Heart left ventricle (tissue), 13 donors: ENCODE measurements at regions not wholly inside any gene's neighbourhood (a gene's known extent, or its start where the extent isn't known, plus 50 kb on each side); places are given as distances from the start of the nearest gene placed in this dataset.

Experiments used
- POLR2A ChIP-seq, 2 donors: fragments of 450-650 bp; IDR thresholded peaks; one replicate each; pipeline ENCODE4 v1.6.1; 2017; ENCODE audit warnings: antibody characterized with exemption in 2 of 2, mild to moderate bottlenecking in 2 of 2, moderate library complexity in 2 of 2
- TF ChIP-seq, protein P1 (sequence below), 12 donors: fragments of 200-600 bp; sonication (generic) in 4 of 12; IDR thresholded peaks; one replicate each; pipeline versions ENCODE4 v1.5.0 to v1.8.0; 2018 to 2022; ENCODE audit warnings: antibody characterized with exemption in 12 of 12, mild to moderate bottlenecking in 5 of 12
- donor health status: ischemic (EF 13 %, LVEDD 7.1; RV severe dilation, severe dysfunction).
- donor health status: DM: no; HTN: yes; CAD: no.
- donor health status: DM: no; HTN: no; CAD: no.
- donor health status: ischemic (EF 25% LVEDD 6.9; RV normal size, moderate dysfunction).
- donor health status: ischemic (EF 25% LVEDD 5.7; RV mildly dilated, moderate dysfunction).
- donor health status: ischemic (EF 35%, LVEDD 5.7; RV mildly dilated, moderate dysfunction).
- donor health status: nonischemic (EF 11% LVEDD 7.7; RV severe dilation, severe dysfunction).
- donor health status: DM: yes; HTN: yes; CAD: no.
- donor health status: PGD.
- donor health status: ischemic (EF 29% LVEDD 5.4; RV normal size, mild dysfunction).
- donor health status: nonischemic (EF 23%, LVEDD 6.1; RV moderate dilation, normal function).

GRCh38 chr16:76955629-76956028 lies 235.4 kb upstream of the MON1B start:
- TF ChIP-seq, protein P1, sequence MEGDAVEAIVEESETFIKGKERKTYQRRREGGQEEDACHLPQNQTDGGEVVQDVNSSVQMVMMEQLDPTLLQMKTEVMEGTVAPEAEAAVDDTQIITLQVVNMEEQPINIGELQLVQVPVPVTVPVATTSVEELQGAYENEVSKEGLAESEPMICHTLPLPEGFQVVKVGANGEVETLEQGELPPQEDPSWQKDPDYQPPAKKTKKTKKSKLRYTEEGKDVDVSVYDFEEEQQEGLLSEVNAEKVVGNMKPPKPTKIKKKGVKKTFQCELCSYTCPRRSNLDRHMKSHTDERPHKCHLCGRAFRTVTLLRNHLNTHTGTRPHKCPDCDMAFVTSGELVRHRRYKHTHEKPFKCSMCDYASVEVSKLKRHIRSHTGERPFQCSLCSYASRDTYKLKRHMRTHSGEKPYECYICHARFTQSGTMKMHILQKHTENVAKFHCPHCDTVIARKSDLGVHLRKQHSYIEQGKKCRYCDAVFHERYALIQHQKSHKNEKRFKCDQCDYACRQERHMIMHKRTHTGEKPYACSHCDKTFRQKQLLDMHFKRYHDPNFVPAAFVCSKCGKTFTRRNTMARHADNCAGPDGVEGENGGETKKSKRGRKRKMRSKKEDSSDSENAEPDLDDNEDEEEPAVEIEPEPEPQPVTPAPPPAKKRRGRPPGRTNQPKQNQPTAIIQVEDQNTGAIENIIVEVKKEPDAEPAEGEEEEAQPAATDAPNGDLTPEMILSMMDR (IDR thresholded peaks at IDR 0.05) = no peak
- no peak for TF ChIP-seq POLR2A (IDR thresholded peaks at IDR 0.05)
